HL-60 (cell line): ENCODE measurements at regions not wholly inside any gene's neighbourhood (a gene's known extent, or its start where the extent isn't known, plus 50 kb on each side); places are given as distances from the start of the nearest gene placed in this dataset.
A peak's percentile ranks its signal among the peaks of the same experiment; 100 is the strongest.

ENCODE experiments used
- DNase-seq, 2 experiments: peaks; one replicate each; pipeline ENCODE4 v3.0.0-alpha.2; 2010 to 2020; ENCODE audit warnings: low read depth in 1 of 2, low spot score in 1 of 2
- H3K27ac ChIP-seq: fragments of 250-450 bp; sonication (Bioruptor Pico); replicated peaks from 2 replicates; pipeline ENCODE4 v1.5.1; 2020; ENCODE audit warnings: mild to moderate bottlenecking, moderate library complexity
- H3K27me3 ChIP-seq: fragments of 250-450 bp; sonication (Bioruptor Pico); 2 replicates; pipeline ENCODE4 v1.5.1; 2021; ENCODE audit warnings: mild to moderate bottlenecking, moderate library complexity; ENCODE audit not compliant: insufficient read depth, poor library complexity, severe bottlenecking
- H3K4me3 ChIP-seq: replicated peaks from 2 replicates; pipeline ENCODE4 v1.5.1; 2011; ENCODE audit warnings: mild to moderate bottlenecking, control low read depth, low read length; ENCODE audit not compliant: insufficient read depth
- GABPA ChIP-seq: IDR thresholded peaks from 2 replicates; pipeline ENCODE4 v1.6.1; 2012; ENCODE audit warnings: low read depth
- POLR2AphosphoS5 ChIP-seq: IDR thresholded peaks from 2 replicates; pipeline ENCODE4 v1.6.1; 2012; ENCODE audit warnings: low read depth
- REST ChIP-seq: IDR thresholded peaks from 2 replicates; pipeline ENCODE4 v1.6.1; 2012; ENCODE audit warnings: low read depth; ENCODE audit not compliant: insufficient replicate concordance
- SPI1 ChIP-seq: IDR thresholded peaks from 2 replicates; pipeline ENCODE4 v1.6.1; 2012; ENCODE audit warnings: low read depth, mild to moderate bottlenecking, borderline replicate concordance
- TF ChIP-seq, protein P1 (sequence below): IDR thresholded peaks from one replicate; pipeline ENCODE4 v1.5.1; 2011; ENCODE audit warnings: low read length, control low read depth, inconsistent platforms; ENCODE audit not compliant: insufficient read depth

GRCh38 chr2:64804651-64805050 lies 150.9 kb upstream of the SERTAD2 start:
- no peak for DNase-seq
- TF ChIP-seq GABPA: no peak
- no peak overlapping the region for H3K4me3 ChIP-seq
- no peak overlapping the region for H3K27ac ChIP-seq
- no peaks in the 10 kb centered on the region for H3K27me3 ChIP-seq

DNA sequence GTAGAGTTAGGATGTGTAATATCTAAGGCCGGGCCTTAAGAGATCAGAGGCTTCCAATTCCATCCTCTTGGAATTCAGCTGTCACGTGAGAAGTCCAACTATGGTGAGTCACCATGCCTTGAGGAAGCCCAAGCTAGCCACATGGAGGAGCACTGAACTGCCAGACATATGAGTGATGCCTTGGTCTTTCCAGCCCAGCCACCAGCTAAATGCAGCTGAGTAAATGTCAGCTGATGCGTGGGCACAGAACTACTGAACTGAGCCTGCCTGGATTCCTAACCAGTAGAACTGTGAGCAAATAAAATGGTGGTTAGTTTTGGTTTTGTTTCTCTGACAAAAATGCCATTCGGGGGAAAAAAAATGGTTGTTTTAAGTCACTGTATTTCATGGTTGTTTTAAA lies 153.7 kb upstream of the SERTAD2 start:
- TF ChIP-seq REST: no peak
- TF ChIP-seq GABPA: no peak
- TF ChIP-seq, protein P1, sequence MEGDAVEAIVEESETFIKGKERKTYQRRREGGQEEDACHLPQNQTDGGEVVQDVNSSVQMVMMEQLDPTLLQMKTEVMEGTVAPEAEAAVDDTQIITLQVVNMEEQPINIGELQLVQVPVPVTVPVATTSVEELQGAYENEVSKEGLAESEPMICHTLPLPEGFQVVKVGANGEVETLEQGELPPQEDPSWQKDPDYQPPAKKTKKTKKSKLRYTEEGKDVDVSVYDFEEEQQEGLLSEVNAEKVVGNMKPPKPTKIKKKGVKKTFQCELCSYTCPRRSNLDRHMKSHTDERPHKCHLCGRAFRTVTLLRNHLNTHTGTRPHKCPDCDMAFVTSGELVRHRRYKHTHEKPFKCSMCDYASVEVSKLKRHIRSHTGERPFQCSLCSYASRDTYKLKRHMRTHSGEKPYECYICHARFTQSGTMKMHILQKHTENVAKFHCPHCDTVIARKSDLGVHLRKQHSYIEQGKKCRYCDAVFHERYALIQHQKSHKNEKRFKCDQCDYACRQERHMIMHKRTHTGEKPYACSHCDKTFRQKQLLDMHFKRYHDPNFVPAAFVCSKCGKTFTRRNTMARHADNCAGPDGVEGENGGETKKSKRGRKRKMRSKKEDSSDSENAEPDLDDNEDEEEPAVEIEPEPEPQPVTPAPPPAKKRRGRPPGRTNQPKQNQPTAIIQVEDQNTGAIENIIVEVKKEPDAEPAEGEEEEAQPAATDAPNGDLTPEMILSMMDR: no peak
- no peak for TF ChIP-seq POLR2AphosphoS5
- no peak for TF ChIP-seq SPI1
- peak in 1 of 2 experiments; percentile 33 for DNase-seq
- no peaks in the 10 kb centered on the region for H3K27me3 ChIP-seq
- H3K4me3 ChIP-seq: no peak overlapping the region
- H3K27ac ChIP-seq: no peak overlapping the region

- no peaks in the 10 kb centered on the region for H3K27me3 ChIP-seq
- no peak overlapping the region for H3K4me3 ChIP-seq
- DNase-seq: no peak
- TF ChIP-seq SPI1: no peak
- H3K27ac ChIP-seq: no peak overlapping the region
Observed at GRCh38 chr2:64808092-64808491, 154.4 kb upstream of the SERTAD2 start.

DNA sequence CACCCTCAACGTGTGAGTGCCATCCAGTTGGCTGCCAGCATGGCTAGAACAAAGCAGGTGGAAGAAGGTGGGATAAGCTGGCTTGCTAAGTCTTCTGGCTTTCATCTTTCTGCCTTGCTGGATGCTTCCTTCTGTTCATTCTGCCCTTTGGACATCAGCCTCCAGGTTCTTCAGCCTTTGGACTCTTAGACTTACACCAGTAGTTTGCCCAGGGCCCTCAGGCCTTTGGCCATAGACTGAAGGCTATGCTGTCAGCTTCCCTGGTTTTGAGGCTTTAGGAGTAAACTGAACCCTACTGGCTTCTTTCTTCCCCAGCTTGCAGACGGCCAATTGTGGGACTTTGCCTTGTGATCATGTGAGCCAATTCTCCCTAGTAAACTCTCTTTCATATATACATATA lies 155.0 kb upstream of the SERTAD2 start:
- Histone ChIP-seq H3K4me3 (no peak overlapping the region), H3K27ac (no peak overlapping the region), H3K27me3 (no peaks in the 10 kb centered on the region)
- DNase-seq: no peak
- TF ChIP-seq, protein P1: no peak
- no peak for TF ChIP-seq GABPA
- TF ChIP-seq SPI1: no peak
- no peak for TF ChIP-seq REST
- TF ChIP-seq POLR2AphosphoS5: no peak

DNA sequence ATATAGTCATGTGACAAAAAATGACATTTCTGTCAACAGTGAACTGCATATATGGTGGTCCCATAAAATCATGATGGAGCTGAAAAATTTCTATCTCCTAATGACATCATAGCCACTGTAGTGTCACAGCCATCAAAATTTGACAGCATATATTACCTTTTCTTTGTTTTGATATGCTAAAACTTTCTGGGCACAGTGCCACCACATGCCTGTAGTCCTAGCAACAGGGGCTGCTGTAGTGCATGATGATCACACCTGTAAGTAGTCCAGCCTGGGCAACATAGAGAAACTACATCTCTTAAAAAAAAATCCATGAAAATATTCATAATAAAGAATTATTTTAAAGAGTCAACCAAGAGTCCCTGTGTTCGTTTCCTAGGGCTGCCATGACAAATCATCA lies 155.5 kb upstream of the SERTAD2 start:
- Histone ChIP-seq H3K27ac (no peak overlapping the region), H3K27me3 (no peaks in the 10 kb centered on the region), H3K4me3 (no peak overlapping the region)
- TF ChIP-seq REST: no peak
- no peak for TF ChIP-seq POLR2AphosphoS5
- no peak for TF ChIP-seq SPI1
- TF ChIP-seq GABPA: no peak
- TF ChIP-seq, protein P1: no peak
- DNase-seq: no peak
